Neural crest cell (in vitro differentiated cells): ENCODE measurements at regions not wholly inside any gene's neighbourhood (a gene's known extent, or its start where the extent isn't known, plus 50 kb on each side); places are given as distances from the start of the nearest gene placed in this dataset.

ENCODE experiments used
- DNase-seq: peaks from one replicate; pipeline ENCODE4 v3.0.0; 2021; ENCODE audit warnings: low read depth, mixed read lengths, low spot score
- H3K27ac Mint-ChIP-seq: one replicate; pipeline ENCODE4 v1.8.0; 2021; ENCODE audit warnings: mild to moderate bottlenecking, mixed read lengths; ENCODE audit not compliant: unreplicated experiment
- H3K27me3 Mint-ChIP-seq: 2 replicates; pipeline ENCODE4 v1.8.0; 2021; ENCODE audit warnings: low read depth, mild to moderate bottlenecking, mixed read lengths
- H3K36me3 Mint-ChIP-seq: 2 replicates; pipeline ENCODE4 v1.8.0; 2021; ENCODE audit warnings: low read depth, mild to moderate bottlenecking, mixed read lengths
- H3K4me1 Mint-ChIP-seq: 2 replicates; pipeline ENCODE4 v1.8.0; 2021; ENCODE audit warnings: mixed read lengths
- H3K4me3 Mint-ChIP-seq: one replicate; pipeline ENCODE4 v1.8.0; 2021; ENCODE audit warnings: mild to moderate bottlenecking, mixed read lengths
- H3K9me3 Mint-ChIP-seq: 2 replicates; pipeline ENCODE4 v1.8.0; 2021; ENCODE audit warnings: mixed read lengths
- TF ChIP-seq, protein P1 (sequence below): fragments of 200-600 bp; sonication (generic); conservative IDR thresholded peaks from 2 replicates; pipeline ENCODE4 v1.5.0; 2021; ENCODE audit warnings: antibody characterized with exemption, mild to moderate bottlenecking

DNA sequence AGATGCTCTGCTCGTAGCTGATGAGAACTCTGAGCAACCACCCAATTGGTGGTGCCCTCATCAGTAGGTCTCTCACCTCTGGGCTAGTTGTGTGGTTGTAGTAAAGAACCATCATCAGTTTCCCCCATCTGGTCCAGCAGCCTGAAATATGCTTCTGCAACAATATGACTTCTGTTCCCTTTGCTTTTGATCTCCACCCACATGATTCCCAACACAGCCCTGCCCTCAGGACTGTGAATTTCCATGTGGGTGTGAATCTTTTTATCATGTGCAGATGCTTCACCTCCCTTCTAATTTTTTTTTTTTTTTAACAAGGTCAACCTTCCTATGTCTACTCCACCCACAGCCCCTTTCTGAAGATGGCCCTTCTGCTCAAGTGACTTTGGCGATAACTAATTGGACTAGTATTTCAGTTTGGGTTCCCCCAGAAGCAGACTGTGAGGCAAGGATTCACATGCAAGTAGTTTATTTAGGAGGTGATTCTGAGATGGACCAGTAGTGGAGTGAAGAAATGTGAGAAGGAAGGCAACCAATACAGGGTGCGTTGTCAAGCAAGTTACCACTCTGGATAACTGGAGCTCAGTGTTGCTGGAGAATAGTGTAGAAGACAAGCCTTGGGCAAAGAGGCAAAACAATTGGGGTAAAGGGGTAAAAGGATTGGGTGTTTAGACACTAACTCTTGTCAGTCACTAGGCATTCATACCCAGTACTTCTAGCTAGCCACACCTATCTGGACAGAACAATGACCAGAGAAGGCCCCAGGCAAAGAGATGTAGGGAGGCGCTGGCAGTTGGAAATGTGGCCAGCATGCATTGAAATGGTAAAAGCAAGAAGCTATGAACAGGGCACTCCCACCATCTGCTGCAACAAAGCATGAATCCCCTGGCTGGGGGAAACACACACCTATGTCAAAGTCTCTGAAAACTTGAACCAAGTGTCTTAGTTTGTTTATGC lies 466.2 kb downstream of the BCOR start:
- DNase-seq, result no peak
- H3K27me3 Mint-ChIP-seq, result no peaks in the 10 kb centered on the region
- H3K4me3 Mint-ChIP-seq, result no peak overlapping the region
- peaks cover 2% of the 10 kb centered on the region for H3K36me3 Mint-ChIP-seq
- no peak overlapping the region for H3K27ac Mint-ChIP-seq
- peaks cover 6% of the 10 kb centered on the region for H3K4me1 Mint-ChIP-seq
- TF ChIP-seq, protein P1, sequence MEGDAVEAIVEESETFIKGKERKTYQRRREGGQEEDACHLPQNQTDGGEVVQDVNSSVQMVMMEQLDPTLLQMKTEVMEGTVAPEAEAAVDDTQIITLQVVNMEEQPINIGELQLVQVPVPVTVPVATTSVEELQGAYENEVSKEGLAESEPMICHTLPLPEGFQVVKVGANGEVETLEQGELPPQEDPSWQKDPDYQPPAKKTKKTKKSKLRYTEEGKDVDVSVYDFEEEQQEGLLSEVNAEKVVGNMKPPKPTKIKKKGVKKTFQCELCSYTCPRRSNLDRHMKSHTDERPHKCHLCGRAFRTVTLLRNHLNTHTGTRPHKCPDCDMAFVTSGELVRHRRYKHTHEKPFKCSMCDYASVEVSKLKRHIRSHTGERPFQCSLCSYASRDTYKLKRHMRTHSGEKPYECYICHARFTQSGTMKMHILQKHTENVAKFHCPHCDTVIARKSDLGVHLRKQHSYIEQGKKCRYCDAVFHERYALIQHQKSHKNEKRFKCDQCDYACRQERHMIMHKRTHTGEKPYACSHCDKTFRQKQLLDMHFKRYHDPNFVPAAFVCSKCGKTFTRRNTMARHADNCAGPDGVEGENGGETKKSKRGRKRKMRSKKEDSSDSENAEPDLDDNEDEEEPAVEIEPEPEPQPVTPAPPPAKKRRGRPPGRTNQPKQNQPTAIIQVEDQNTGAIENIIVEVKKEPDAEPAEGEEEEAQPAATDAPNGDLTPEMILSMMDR, result no peak
- H3K9me3 Mint-ChIP-seq, result peaks cover 11% of the 10 kb centered on the region

DNA sequence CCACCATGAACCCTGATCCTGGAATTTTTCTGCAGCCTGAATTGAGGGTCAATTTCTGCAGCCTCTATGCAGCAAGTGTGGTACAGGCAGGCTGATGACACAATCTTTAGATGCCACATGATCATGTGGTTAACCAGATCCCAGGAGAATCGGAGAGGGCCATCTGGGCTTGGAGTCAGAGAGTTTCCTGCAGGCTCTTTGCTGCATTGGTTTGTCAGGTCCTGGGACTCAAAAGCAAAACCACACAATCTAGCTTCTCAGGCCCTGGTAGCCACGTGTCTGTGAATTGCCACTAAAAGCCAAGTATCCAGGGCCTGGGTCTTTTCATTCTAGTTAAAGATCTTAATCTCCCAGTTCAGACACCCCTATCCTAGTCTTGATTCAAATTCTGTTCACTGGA lies 464.5 kb downstream of the BCOR start:
- peaks cover 8% of the 10 kb centered on the region for H3K4me1 Mint-ChIP-seq
- TF ChIP-seq, protein P1, result no peak
- H3K27me3 Mint-ChIP-seq, result no peaks in the 10 kb centered on the region
- H3K9me3 Mint-ChIP-seq, result peaks cover 12% of the 10 kb centered on the region
- peaks cover 2% of the 10 kb centered on the region for H3K36me3 Mint-ChIP-seq
- peak overlapping the region; percentile 13 for H3K27ac Mint-ChIP-seq
- no peak overlapping the region for H3K4me3 Mint-ChIP-seq
- no peak for DNase-seq

DNA sequence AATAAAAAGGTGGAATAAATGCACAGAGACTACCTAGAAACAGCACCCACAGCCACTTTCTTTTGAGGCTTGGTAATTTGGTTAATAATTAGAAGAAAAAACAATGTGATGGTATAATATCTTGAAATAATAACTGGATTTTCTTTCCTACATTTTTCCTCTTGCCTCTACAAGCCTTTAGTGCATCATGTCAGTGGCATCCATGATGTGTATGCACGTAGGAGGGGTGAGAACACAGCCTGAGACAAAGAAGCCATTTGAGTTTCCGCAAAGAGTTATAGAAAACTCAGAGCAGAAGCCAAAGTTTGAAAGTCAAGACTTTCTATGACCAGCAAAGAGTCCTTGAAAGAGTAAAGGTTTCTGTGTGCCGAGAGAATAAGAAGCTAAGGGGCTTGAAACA lies 461.3 kb downstream of the BCOR start:
- Mint-ChIP-seq H3K4me1 (peaks cover 6% of the 10 kb centered on the region), H3K9me3 (peaks cover 11% of the 10 kb centered on the region), H3K36me3 (no peaks in the 10 kb centered on the region), H3K4me3 (no peak overlapping the region), H3K27me3 (no peaks in the 10 kb centered on the region), H3K27ac (no peak overlapping the region)
- no peak for DNase-seq
- TF ChIP-seq, protein P1, result no peak

DNA sequence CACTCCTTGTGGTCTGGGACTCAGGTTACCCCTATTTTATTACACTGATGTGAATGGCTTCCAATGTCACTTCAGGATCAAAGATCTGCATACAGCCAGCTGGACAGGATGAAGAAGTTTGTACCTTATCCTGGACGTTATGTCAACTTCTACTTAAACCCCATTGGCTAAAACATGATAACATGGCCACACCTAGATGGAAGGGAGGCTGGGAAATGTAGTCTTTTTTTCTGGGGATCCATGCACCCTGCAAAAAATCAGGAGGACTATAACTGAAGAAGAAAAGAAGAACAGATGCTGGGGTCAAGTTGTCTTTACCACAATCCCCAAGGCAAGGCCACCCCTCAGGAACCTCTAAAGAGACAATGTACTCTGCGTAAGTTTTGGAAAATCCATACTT lies 459.2 kb downstream of the BCOR start:
- Mint-ChIP-seq H3K4me1 (peaks cover 22% of the 10 kb centered on the region), H3K27me3 (no peaks in the 10 kb centered on the region)
- no peak for DNase-seq

DNA sequence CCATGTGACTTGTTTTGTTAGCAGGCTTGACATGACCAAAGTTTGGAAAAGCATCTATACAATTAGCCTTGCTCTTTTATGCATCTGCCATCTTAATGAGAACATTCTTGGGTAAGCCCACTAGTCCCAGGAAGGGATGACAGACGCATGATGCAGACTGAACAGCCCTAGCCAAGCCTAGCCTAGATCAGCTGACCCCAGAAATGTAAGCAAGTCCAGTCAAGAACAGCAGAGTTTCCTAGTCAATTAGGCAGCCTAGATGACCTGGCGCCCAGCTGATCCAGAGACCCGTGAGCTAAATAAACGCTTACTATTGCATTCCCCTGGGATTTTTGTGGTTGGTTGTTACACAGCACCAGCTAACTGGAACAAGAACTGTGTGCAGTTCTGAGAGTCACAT lies 457.9 kb downstream of the BCOR start:
- no peaks in the 10 kb centered on the region for H3K27me3 Mint-ChIP-seq
- no peak overlapping the region for H3K4me3 Mint-ChIP-seq
- H3K27ac Mint-ChIP-seq, result no peak overlapping the region
- peaks cover 9% of the 10 kb centered on the region for H3K9me3 Mint-ChIP-seq
- DNase-seq, result no peak
- no peaks in the 10 kb centered on the region for H3K36me3 Mint-ChIP-seq
- TF ChIP-seq, protein P1, result no peak
- H3K4me1 Mint-ChIP-seq, result peaks cover 22% of the 10 kb centered on the region

More for the DNA sequence above, 459.2 kb downstream of the BCOR start:
- TF ChIP-seq, protein P1, result no peak
- no peak overlapping the region for H3K27ac Mint-ChIP-seq
- H3K36me3 Mint-ChIP-seq, result no peaks in the 10 kb centered on the region
- H3K9me3 Mint-ChIP-seq, result peaks cover 11% of the 10 kb centered on the region
- no peak overlapping the region for H3K4me3 Mint-ChIP-seq
